Neural progenitor cell (in vitro differentiated cells): ENCODE measurements at regions not wholly inside any gene's neighbourhood (a gene's known extent, or its start where the extent isn't known, plus 50 kb on each side); places are given as distances from the start of the nearest gene placed in this dataset.
A peak's percentile ranks its signal among the peaks of the same experiment; 100 is the strongest.
"Not testable (repeated sequence)": the region's sequence is repeated elsewhere in the genome, so short reads cannot be mapped to it uniquely, and the experiment has no call there.

Experiments used
- DNase-seq: peaks from one replicate; pipeline ENCODE4 v3.0.0-alpha.2; 2016; ENCODE audit warnings: low spot score
- H2AFZ ChIP-seq: fragments of 200-600 bp; sonication (generic); replicated peaks from 2 replicates; pipeline ENCODE4 v1.6.1; 2016; ENCODE audit warnings: antibody characterized with exemption
- H3F3A ChIP-seq: fragments of 200-600 bp; sonication (generic); 2 replicates; pipeline ENCODE4 v1.6.1; 2016; ENCODE audit warnings: antibody characterized with exemption, low read depth
- H3K27ac ChIP-seq: fragments of 200-600 bp; sonication (generic); 2 replicates; pipeline ENCODE4 v1.5.1; 2016; ENCODE audit warnings: mild to moderate bottlenecking
- H3K27me3 ChIP-seq: fragments of 200-600 bp; sonication (generic); 2 replicates; pipeline ENCODE4 v1.6.1; 2016; ENCODE audit warnings: mild to moderate bottlenecking, moderate library complexity
- H3K36me3 ChIP-seq: fragments of 200-600 bp; sonication (generic); 2 replicates; pipeline ENCODE4 v1.5.1; 2016
- H3K4me1 ChIP-seq: fragments of 200-600 bp; sonication (generic); 2 replicates; pipeline ENCODE4 v1.6.1; 2016; ENCODE audit warnings: mixed run types
- H3K4me2 ChIP-seq: fragments of 200-600 bp; sonication (generic); 2 replicates; pipeline ENCODE4 v1.6.1; 2016
- H3K4me3 ChIP-seq: fragments of 200-600 bp; sonication (generic); 2 replicates; pipeline ENCODE4 v1.5.1; 2016
- H3K79me2 ChIP-seq: fragments of 200-600 bp; sonication (generic); 2 replicates; pipeline ENCODE4 v1.6.1; 2016; ENCODE audit warnings: low read depth
- H3K9ac ChIP-seq: fragments of 200-600 bp; sonication (generic); 2 replicates; pipeline ENCODE4 v1.6.1; 2016
- H3K9me3 ChIP-seq: fragments of 200-600 bp; sonication (generic); 2 replicates; pipeline ENCODE4 v1.5.1; 2016; ENCODE audit warnings: low read depth
- H4K20me1 ChIP-seq: fragments of 200-600 bp; sonication (generic); 2 replicates; pipeline ENCODE4 v1.6.1; 2016; ENCODE audit warnings: low read depth
- H3K27ac Mint-ChIP-seq: 3 replicates; pipeline ENCODE4 v1.8.0; 2021; ENCODE audit warnings: mixed read lengths
- H3K27me3 Mint-ChIP-seq: 2 replicates; pipeline ENCODE4 v1.8.0; 2022; ENCODE audit warnings: low read depth, mild to moderate bottlenecking, inconsistent platforms, moderate library complexity, mixed read lengths; ENCODE audit not compliant: insufficient read depth
- H3K36me3 Mint-ChIP-seq: 3 replicates; pipeline ENCODE4 v1.8.0; 2021; ENCODE audit warnings: mixed read lengths
- H3K4me1 Mint-ChIP-seq: 3 replicates; pipeline ENCODE4 v1.8.0; 2021; ENCODE audit warnings: mixed read lengths
- H3K4me3 Mint-ChIP-seq: 3 replicates; pipeline ENCODE4 v1.8.0; 2021; ENCODE audit warnings: mild to moderate bottlenecking, moderate library complexity, mixed read lengths
- H3K9me3 Mint-ChIP-seq: 3 replicates; pipeline ENCODE4 v1.8.0; 2020; ENCODE audit warnings: mixed read lengths
- EZH2 ChIP-seq: fragments of 200-600 bp; sonication (generic); IDR thresholded peaks from 2 replicates; pipeline ENCODE4 v1.6.1; 2017; ENCODE audit warnings: antibody characterized with exemption, mild to moderate bottlenecking, moderate library complexity
- EZH2phosphoT487 ChIP-seq: fragments of 200-600 bp; sonication (generic); IDR thresholded peaks from 2 replicates; pipeline ENCODE4 v1.6.1; 2017; ENCODE audit warnings: antibody characterized with exemption
- TF ChIP-seq, protein P1 (sequence below): fragments of 200-600 bp; sonication (generic); IDR thresholded peaks from 2 replicates; pipeline ENCODE4 v1.5.1; 2017; ENCODE audit warnings: antibody characterized with exemption, mild to moderate bottlenecking

DNA sequence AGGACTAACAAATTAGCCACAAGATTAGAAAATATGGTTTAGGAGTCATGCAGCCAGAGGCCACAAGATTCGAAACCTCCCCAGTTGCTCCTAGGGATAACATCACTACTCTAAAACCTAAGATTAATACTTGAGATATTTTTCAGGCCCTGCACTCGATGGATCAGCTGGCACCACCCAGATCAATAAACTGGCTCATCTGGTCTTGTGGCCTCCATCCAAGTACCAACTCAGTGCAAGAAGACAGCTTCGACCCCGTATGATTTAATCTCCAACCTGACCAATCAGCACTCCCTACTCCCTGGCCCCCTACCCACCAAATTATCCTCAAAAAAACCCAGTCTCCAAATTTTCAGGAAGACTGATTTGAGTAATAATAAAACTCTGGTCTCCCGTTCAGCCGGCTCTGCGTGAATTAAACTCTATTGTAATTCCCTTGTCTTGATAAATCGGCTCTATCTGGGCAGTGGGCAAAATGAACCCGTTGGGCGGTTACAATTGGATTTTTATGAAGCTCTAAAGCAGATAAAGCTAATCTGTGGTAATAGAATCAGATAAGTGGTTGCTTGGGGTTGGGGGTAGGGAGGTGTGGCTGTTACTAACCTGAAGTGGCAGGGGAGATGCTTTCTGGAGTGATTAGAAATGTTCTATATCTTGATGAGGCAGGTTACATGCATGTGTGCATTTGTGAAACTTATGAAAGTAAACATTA is 91.8 kb upstream of the ATXN3L start:
- TF ChIP-seq, protein P1, sequence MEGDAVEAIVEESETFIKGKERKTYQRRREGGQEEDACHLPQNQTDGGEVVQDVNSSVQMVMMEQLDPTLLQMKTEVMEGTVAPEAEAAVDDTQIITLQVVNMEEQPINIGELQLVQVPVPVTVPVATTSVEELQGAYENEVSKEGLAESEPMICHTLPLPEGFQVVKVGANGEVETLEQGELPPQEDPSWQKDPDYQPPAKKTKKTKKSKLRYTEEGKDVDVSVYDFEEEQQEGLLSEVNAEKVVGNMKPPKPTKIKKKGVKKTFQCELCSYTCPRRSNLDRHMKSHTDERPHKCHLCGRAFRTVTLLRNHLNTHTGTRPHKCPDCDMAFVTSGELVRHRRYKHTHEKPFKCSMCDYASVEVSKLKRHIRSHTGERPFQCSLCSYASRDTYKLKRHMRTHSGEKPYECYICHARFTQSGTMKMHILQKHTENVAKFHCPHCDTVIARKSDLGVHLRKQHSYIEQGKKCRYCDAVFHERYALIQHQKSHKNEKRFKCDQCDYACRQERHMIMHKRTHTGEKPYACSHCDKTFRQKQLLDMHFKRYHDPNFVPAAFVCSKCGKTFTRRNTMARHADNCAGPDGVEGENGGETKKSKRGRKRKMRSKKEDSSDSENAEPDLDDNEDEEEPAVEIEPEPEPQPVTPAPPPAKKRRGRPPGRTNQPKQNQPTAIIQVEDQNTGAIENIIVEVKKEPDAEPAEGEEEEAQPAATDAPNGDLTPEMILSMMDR = no peak
- TF ChIP-seq EZH2 (no peak), EZH2phosphoT487 (no peak)

DNA sequence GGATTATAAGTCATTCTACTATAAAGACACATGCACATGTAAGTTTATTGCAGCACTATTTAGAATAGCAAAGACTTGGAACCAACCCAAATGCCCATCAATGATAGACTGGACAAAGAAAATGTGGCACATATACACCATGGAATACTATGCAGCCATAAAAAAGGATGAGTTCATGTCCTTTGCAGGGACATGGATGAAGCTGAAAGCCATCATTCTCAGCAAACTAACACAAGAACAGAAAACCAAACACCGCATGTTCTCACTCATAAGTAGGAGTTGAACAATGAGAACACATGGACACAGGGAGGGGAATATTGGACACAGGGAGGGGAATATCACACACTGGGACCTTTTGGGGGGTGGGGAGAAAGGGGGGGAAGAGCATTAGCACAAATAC is 88.7 kb upstream of the ATXN3L start:
- H3K4me2 ChIP-seq, H3K9me3 ChIP-seq, H2AFZ ChIP-seq, H3K79me2 ChIP-seq, H3K36me3 Mint-ChIP-seq, H3K27ac Mint-ChIP-seq, H3K9ac ChIP-seq, H3K4me1 Mint-ChIP-seq, H3K36me3 ChIP-seq, H3K4me3 Mint-ChIP-seq, DNase-seq, H3F3A ChIP-seq, H4K20me1 ChIP-seq, H3K4me1 ChIP-seq, H3K27ac ChIP-seq, H3K27me3 Mint-ChIP-seq, H3K4me3 ChIP-seq, H3K27me3 ChIP-seq: not testable (repeated sequence)
- H3K9me3 Mint-ChIP-seq = peaks cover 23% of the 10 kb centered on the region

More for the DNA sequence above, 91.8 kb upstream of the ATXN3L start:
- no peak overlapping the region for H3K4me3 ChIP-seq
- no peaks in the 10 kb centered on the region for H3K27me3 ChIP-seq
- H4K20me1 ChIP-seq = no peaks in the 10 kb centered on the region
- no peak overlapping the region for H2AFZ ChIP-seq
- Mint-ChIP-seq H3K27ac (no peak overlapping the region), H3K27me3 (peaks cover 4% of the 10 kb centered on the region), H3K4me1 (peaks cover 16% of the 10 kb centered on the region), H3K9me3 (peaks cover 18% of the 10 kb centered on the region), H3K4me3 (no peak overlapping the region), H3K36me3 (no peaks in the 10 kb centered on the region)
- H3K9ac ChIP-seq = no peak overlapping the region
- H3K36me3 ChIP-seq = no peaks in the 10 kb centered on the region
- H3K4me1 ChIP-seq = peaks cover 18% of the 10 kb centered on the region
- H3K9me3 ChIP-seq = no peaks in the 10 kb centered on the region
- no peak overlapping the region for H3K27ac ChIP-seq
- H3K79me2 ChIP-seq = no peaks in the 10 kb centered on the region
- DNase-seq = no peak
- H3K4me2 ChIP-seq = no peak overlapping the region
- peaks cover 7% of the 10 kb centered on the region for H3F3A ChIP-seq

DNA sequence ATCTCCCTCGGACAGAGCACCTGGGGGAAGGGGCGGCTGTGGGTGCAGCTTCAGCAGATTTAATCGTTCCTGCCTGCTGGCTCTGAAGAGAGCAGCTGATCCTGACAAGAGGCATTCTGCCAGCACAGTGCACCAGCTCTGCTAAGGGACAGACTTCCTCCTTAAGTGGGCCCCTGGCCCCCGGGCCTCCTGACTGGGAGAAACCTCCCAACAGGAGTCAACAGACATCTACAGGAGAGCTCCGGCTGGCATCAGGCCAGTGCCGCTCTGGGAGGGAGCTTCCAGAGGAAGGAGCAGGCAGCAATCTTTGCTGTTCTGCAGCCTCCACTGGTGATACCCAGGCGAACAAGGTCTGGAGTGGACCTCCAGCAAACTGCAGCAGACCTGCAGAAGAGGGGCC is 84.9 kb upstream of the ATXN3L start:
- H3K4me3 ChIP-seq, H3K4me1 ChIP-seq, H3F3A ChIP-seq, H3K27ac ChIP-seq, H3K9me3 ChIP-seq, H3K79me2 ChIP-seq, H3K9ac ChIP-seq, DNase-seq, H3K27ac Mint-ChIP-seq, H4K20me1 ChIP-seq, H3K4me3 Mint-ChIP-seq, H3K36me3 ChIP-seq, H3K4me1 Mint-ChIP-seq, H3K27me3 ChIP-seq, H3K36me3 Mint-ChIP-seq, H3K27me3 Mint-ChIP-seq: not testable (repeated sequence)
- Histone ChIP-seq H2AFZ (peak overlapping the region; percentile 94), H3K4me2 (peak overlapping the region; percentile 31)
- peaks cover 23% of the 10 kb centered on the region for H3K9me3 Mint-ChIP-seq

DNA sequence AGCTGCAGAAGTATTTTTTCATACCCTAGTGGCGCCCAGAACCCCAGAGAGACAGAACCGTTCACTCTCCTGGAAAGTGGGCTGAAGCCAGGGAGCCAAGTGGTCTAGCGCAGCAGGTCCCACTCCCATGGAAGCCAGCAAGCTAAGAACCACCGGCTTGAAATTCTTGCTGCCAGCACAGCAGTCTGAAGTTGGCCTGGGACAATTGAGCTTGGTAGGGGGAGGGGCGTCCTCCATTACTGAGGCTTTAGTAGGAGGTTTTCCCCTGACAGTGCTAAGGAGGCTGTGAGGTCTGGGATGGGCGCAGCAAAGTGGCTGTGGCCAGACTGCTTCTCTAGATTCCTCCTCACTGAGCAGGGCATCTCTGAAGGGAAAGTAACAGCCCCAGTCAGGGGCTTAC is 84.5 kb upstream of the ATXN3L start:
- peak; percentile 53 for DNase-seq
- Histone ChIP-seq H3K36me3 (no peaks in the 10 kb centered on the region), H4K20me1 (no peaks in the 10 kb centered on the region), H3K9me3 (no peaks in the 10 kb centered on the region), H3K4me2 (peak overlapping the region; percentile 31), H3K4me1 (peaks cover 4% of the 10 kb centered on the region), H3F3A (no peaks in the 10 kb centered on the region), H3K79me2 (no peaks in the 10 kb centered on the region), H3K9ac (no peak overlapping the region), H3K27me3 (no peaks in the 10 kb centered on the region), H3K27ac (no peak overlapping the region), H2AFZ (peak overlapping the region; percentile 94), H3K4me3 (no peak overlapping the region)
- no peaks in the 10 kb centered on the region for H3K36me3 Mint-ChIP-seq
- no peaks in the 10 kb centered on the region for H3K4me1 Mint-ChIP-seq
- H3K27ac Mint-ChIP-seq = no peak overlapping the region
- peaks cover 20% of the 10 kb centered on the region for H3K9me3 Mint-ChIP-seq
- no peak overlapping the region for H3K4me3 Mint-ChIP-seq
- peaks cover 4% of the 10 kb centered on the region for H3K27me3 Mint-ChIP-seq
- no peak for TF ChIP-seq EZH2
- TF ChIP-seq EZH2phosphoT487 = no peak
- TF ChIP-seq, protein P1 = no peak
